ENCODE measurements at regions not wholly inside any gene's neighbourhood (a gene's known extent, or its start where the extent isn't known, plus 50 kb on each side); places are given as distances from the start of the nearest gene placed in this dataset.

- TF ChIP-seq CTCF (IDR thresholded peaks at IDR 0.05) = no peak
- TF ChIP-seq POLR2A (IDR thresholded peaks at IDR 0.05; ENCODE audit: low read depth) = no peak
Measured at GRCh38 chr5:109590799-109591198, 98.9 kb upstream of the MAN2A1 start.
